Caco-2 (cell line): ENCODE measurements at regions not wholly inside any gene's neighbourhood (a gene's known extent, or its start where the extent isn't known, plus 50 kb on each side); places are given as distances from the start of the nearest gene placed in this dataset.

Experiments used
- BruUV-seq: library from RNA; stranded (reverse); fragments of 400-500 nt; replicated peaks from 2 replicates; lab custom pipeline; 2021; lab: Mats Ljungman, UMichigan
- CTCF ChIA-PET: fragments of 300-600 bp; sonication (Branson Sonifier 250); formaldehyde crosslinking; loops from one replicate; lab custom pipeline; 2022; ENCODE audit warnings: antibody characterized with exemption; lab: Charles Lee
- POLR2A ChIA-PET: fragments of 300-600 bp; sonication (Branson Sonifier 250); formaldehyde crosslinking; loops from one replicate; lab custom pipeline; 2022; ENCODE audit warnings: antibody characterized with exemption; lab: Charles Lee
- DNase-seq, 2 experiments: peaks; one replicate each; pipeline versions ENCODE4 v3.0.0 to v3.0.0-alpha.2; 2020 to 2022
- H3K27me3 ChIP-seq: replicated peaks from 2 replicates; pipeline ENCODE4 v1.6.0; 2011; ENCODE audit warnings: low read length; ENCODE audit not compliant: control insufficient read depth, insufficient read depth
- H3K36me3 ChIP-seq: 2 replicates; pipeline ENCODE4 v1.5.1; 2011; ENCODE audit warnings: low read length; ENCODE audit not compliant: control insufficient read depth, insufficient read depth
- H3K4me1 ChIP-seq: fragments of 250-450 bp; sonication (Bioruptor Pico); 2 replicates; pipeline ENCODE4 v1.5.1; 2020; ENCODE audit warnings: mild to moderate bottlenecking
- H3K4me3 ChIP-seq: 2 replicates; pipeline ENCODE4 v1.5.1; 2011; ENCODE audit warnings: low read depth, mild to moderate bottlenecking, control low read depth, low read length
- H3K9me3 ChIP-seq: fragments of 250-450 bp; sonication (Bioruptor Pico); 2 replicates; pipeline ENCODE4 v1.5.1; 2020; ENCODE audit warnings: mild to moderate bottlenecking, moderate library complexity
- H3K27ac Mint-ChIP-seq: one replicate; pipeline ENCODE4 v1.8.0; 2022; ENCODE audit warnings: mixed read lengths; ENCODE audit not compliant: unreplicated experiment
- H3K27me3 Mint-ChIP-seq: one replicate; pipeline ENCODE4 v1.8.0; 2022; ENCODE audit warnings: mixed read lengths; ENCODE audit not compliant: insufficient read depth, unreplicated experiment
- H3K36me3 Mint-ChIP-seq: one replicate; pipeline ENCODE4 v1.8.0; 2022; ENCODE audit warnings: mild to moderate bottlenecking, mixed read lengths; ENCODE audit not compliant: insufficient read depth, unreplicated experiment
- H3K4me1 Mint-ChIP-seq: one replicate; pipeline ENCODE4 v1.8.0; 2022; ENCODE audit warnings: low read depth, mixed read lengths; ENCODE audit not compliant: unreplicated experiment
- H3K4me3 Mint-ChIP-seq: one replicate; pipeline ENCODE4 v1.8.0; 2022; ENCODE audit warnings: mild to moderate bottlenecking, moderate library complexity, mixed read lengths; ENCODE audit not compliant: unreplicated experiment
- H3K9me3 Mint-ChIP-seq: one replicate; pipeline ENCODE4 v1.8.0; 2022; ENCODE audit warnings: mixed read lengths; ENCODE audit not compliant: unreplicated experiment
- CTCF ChIP-seq, 2 experiments: fragments of 200-600 bp in 1 of 2; IDR thresholded peaks; 1 replicate in 1 of 2; 2 replicates in 1 of 2; pipeline versions ENCODE4 v1.5.1 to v1.8.0; 2011 to 2022; ENCODE audit warnings: antibody characterized with exemption in 1 of 2, control low read depth in 1 of 2, inconsistent platforms in 1 of 2, low read depth in 1 of 2, low read length in 1 of 2, mild to moderate bottlenecking in 1 of 2, moderate library complexity in 1 of 2; ENCODE audit not compliant: insufficient read depth in 1 of 2, severe bottlenecking in 1 of 2, unreplicated experiment in 1 of 2
- intact Hi-C: fragments of 100-400 bp; cut with micrococcal nuclease; formaldehyde crosslinking; loops from one replicate; pipeline ENCODE4 v1.10.0; 2022; ENCODE audit not compliant: unreplicated experiment

GRCh38 chr9:78397045-78397444 lies 100.1 kb downstream of the PSAT1 start:
- no peak overlapping the region for H3K4me3 ChIP-seq
- no peaks in the 10 kb centered on the region for H3K4me1 ChIP-seq
- Mint-ChIP-seq H3K9me3 (no peaks in the 10 kb centered on the region), H3K4me3 (no peak overlapping the region), H3K36me3 (no peaks in the 10 kb centered on the region), H3K4me1 (no peaks in the 10 kb centered on the region), H3K27me3 (no peaks in the 10 kb centered on the region), H3K27ac (no peak overlapping the region)
- H3K9me3 ChIP-seq = no peaks in the 10 kb centered on the region
- no peak for DNase-seq
- TF ChIP-seq CTCF (IDR thresholded peaks at IDR 0.05; ENCODE audit: insufficient read depth in 1 of 2, low read depth in 1 of 2, low read length in 1 of 2, severe bottlenecking in 1 of 2, unreplicated experiment in 1 of 2) = no peak
- intact Hi-C loops = no loop called here
- ChIA-PET POLR2A (no interaction called here), CTCF (no interaction called here)
- no peaks in the 10 kb centered on the region for H3K27me3 ChIP-seq
- H3K36me3 ChIP-seq = no peaks in the 10 kb centered on the region
- no TSS peak for BruUV-seq

- no peaks in the 10 kb centered on the region for H3K4me1 ChIP-seq
- ChIA-PET CTCF (no interaction called here), POLR2A (no interaction called here)
- no peaks in the 10 kb centered on the region for H3K9me3 ChIP-seq
- BruUV-seq = no TSS peak
- no peaks in the 10 kb centered on the region for H3K9me3 Mint-ChIP-seq
- H3K36me3 ChIP-seq = no peaks in the 10 kb centered on the region
- no peak overlapping the region for H3K4me3 ChIP-seq
- no peak overlapping the region for H3K4me3 Mint-ChIP-seq
- no peak overlapping the region for H3K27ac Mint-ChIP-seq
- TF ChIP-seq CTCF (IDR thresholded peaks at IDR 0.05; ENCODE audit: insufficient read depth in 1 of 2, low read depth in 1 of 2, low read length in 1 of 2, severe bottlenecking in 1 of 2, unreplicated experiment in 1 of 2) = no peak
- no peaks in the 10 kb centered on the region for H3K27me3 Mint-ChIP-seq
- intact Hi-C loops = no loop called here
- no peak for DNase-seq
- no peaks in the 10 kb centered on the region for H3K27me3 ChIP-seq
- no peaks in the 10 kb centered on the region for H3K4me1 Mint-ChIP-seq
- H3K36me3 Mint-ChIP-seq = no peaks in the 10 kb centered on the region
Measured at GRCh38 chr9:78397454-78397853, 100.5 kb downstream of the PSAT1 start.

DNA sequence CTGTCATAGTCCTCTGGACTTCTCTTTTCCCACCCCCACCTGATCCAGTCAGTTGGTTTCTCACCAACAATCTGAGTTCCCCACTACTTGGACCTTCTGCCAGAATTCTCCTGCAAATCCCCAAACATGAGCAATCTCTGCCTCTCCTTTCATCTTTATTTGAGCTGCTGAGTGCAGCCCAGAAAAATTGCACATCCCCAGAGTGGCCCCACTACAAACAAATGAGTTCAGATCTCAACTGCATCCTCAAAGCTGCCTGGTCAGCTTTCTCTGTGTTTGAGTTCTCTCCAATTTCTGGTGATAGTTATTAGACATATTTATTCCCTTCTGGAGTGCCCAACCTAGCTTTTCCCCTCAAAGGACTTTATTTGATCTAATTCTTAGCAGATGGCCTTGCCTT lies 102.2 kb downstream of the PSAT1 start:
- H3K36me3 ChIP-seq = no peaks in the 10 kb centered on the region
- H3K27me3 ChIP-seq = no peaks in the 10 kb centered on the region
- Mint-ChIP-seq H3K9me3 (no peaks in the 10 kb centered on the region), H3K36me3 (no peaks in the 10 kb centered on the region), H3K27me3 (no peaks in the 10 kb centered on the region), H3K4me3 (no peak overlapping the region), H3K4me1 (no peaks in the 10 kb centered on the region), H3K27ac (no peak overlapping the region)
- H3K4me3 ChIP-seq = no peak overlapping the region
- intact Hi-C loops = no loop called here
- DNase-seq = no peak
- no peak for TF ChIP-seq CTCF (IDR thresholded peaks at IDR 0.05; ENCODE audit: insufficient read depth in 1 of 2, low read depth in 1 of 2, low read length in 1 of 2, severe bottlenecking in 1 of 2, unreplicated experiment in 1 of 2)
- ChIA-PET CTCF (no interaction called here), POLR2A (no interaction called here)
- H3K9me3 ChIP-seq = no peaks in the 10 kb centered on the region
- H3K4me1 ChIP-seq = no peaks in the 10 kb centered on the region
- BruUV-seq = no TSS peak
